Neuronal stem cell (in vitro differentiated cells): ENCODE measurements at regions not wholly inside any gene's neighbourhood (a gene's known extent, or its start where the extent isn't known, plus 50 kb on each side); places are given as distances from the start of the nearest gene placed in this dataset.

Experiments used
- DNase-seq: peaks from one replicate; pipeline ENCODE4 v3.0.0-alpha.2; 2013; ENCODE audit warnings: low spot score
- H2AFZ ChIP-seq: one replicate; pipeline ENCODE4 v1.6.1; 2013; ENCODE audit warnings: mild to moderate bottlenecking, low read length, inconsistent platforms
- H2AK5ac ChIP-seq: 2 replicates; pipeline ENCODE4 v1.6.1; 2013; ENCODE audit warnings: low read depth, mild to moderate bottlenecking, inconsistent platforms, low read length, moderate library complexity, mixed read lengths
- H2BK120ac ChIP-seq: 2 replicates; pipeline ENCODE4 v1.6.1; 2013; ENCODE audit warnings: low read depth, mild to moderate bottlenecking, inconsistent platforms, low read length, moderate library complexity, mixed read lengths
- H2BK12ac ChIP-seq: one replicate; pipeline ENCODE4 v1.6.1; 2013; ENCODE audit warnings: low read length, inconsistent platforms
- H2BK15ac ChIP-seq: 2 replicates; pipeline ENCODE4 v1.6.1; 2013; ENCODE audit warnings: mild to moderate bottlenecking, low read length, inconsistent platforms, mixed read lengths
- H2BK5ac ChIP-seq: one replicate; pipeline ENCODE4 v1.6.1; 2013; ENCODE audit warnings: inconsistent platforms, mild to moderate bottlenecking, low read length, moderate library complexity
- H3K14ac ChIP-seq: one replicate; pipeline ENCODE4 v1.6.1; 2013; ENCODE audit warnings: low read length, inconsistent platforms
- H3K18ac ChIP-seq: 2 replicates; pipeline ENCODE4 v1.6.1; 2013; ENCODE audit warnings: low read length, inconsistent platforms
- H3K23ac ChIP-seq: 2 replicates; pipeline ENCODE4 v1.6.1; 2013; ENCODE audit warnings: low read depth, mild to moderate bottlenecking, mixed read lengths, low read length, inconsistent platforms; ENCODE audit not compliant: poor library complexity
- H3K27ac ChIP-seq: replicated peaks from 3 replicates; pipeline ENCODE4 v1.5.1; 2013; ENCODE audit warnings: low read length, inconsistent platforms
- H3K27me3 ChIP-seq, 3 experiments: 2 replicates each; pipeline ENCODE4 v1.6.1; 2013; ENCODE audit warnings: low read length in 3 of 3, mild to moderate bottlenecking in 2 of 3, inconsistent platforms in 1 of 3, low read depth in 1 of 3, mixed read lengths in 1 of 3, moderate library complexity in 1 of 3; ENCODE audit not compliant: control insufficient read depth in 3 of 3, insufficient read depth in 3 of 3
- H3K36me3 ChIP-seq, 2 donors: replicated peaks in 1 of 2; 2 replicates each; pipeline ENCODE4 v1.6.1; 2013; ENCODE audit warnings: low read length in 2 of 2; ENCODE audit not compliant: control insufficient read depth in 2 of 2, insufficient read depth in 2 of 2
- H3K4ac ChIP-seq: 2 replicates; pipeline ENCODE4 v1.6.1; 2013; ENCODE audit warnings: inconsistent platforms, mild to moderate bottlenecking, low read length, moderate library complexity
- H3K4me1 ChIP-seq, 2 donors: 1 replicate in 1 of 2; 2 replicates in 1 of 2; pipeline ENCODE4 v1.6.1; 2013; ENCODE audit warnings: low read length in 2 of 2, low read depth in 1 of 2; ENCODE audit not compliant: control insufficient read depth in 2 of 2, insufficient read depth in 1 of 2
- H3K4me2 ChIP-seq: one replicate; pipeline ENCODE4 v1.6.1; 2013; ENCODE audit warnings: mild to moderate bottlenecking, low read length, inconsistent platforms; ENCODE audit not compliant: insufficient read depth, poor library complexity, severe bottlenecking
- H3K4me3 ChIP-seq, 2 donors: 2 replicates each; pipeline ENCODE4 v1.5.1; 2013; ENCODE audit warnings: low read length in 2 of 2, mild to moderate bottlenecking in 2 of 2, inconsistent platforms in 1 of 2, moderate library complexity in 1 of 2
- H3K79me1 ChIP-seq: one replicate; pipeline ENCODE4 v1.6.1; 2013; ENCODE audit warnings: low read depth, mild to moderate bottlenecking, inconsistent platforms, low read length, moderate library complexity
- H3K9ac ChIP-seq: one replicate; pipeline ENCODE4 v1.6.1; 2013; ENCODE audit warnings: mild to moderate bottlenecking, low read depth, low read length, inconsistent platforms; ENCODE audit not compliant: poor library complexity
- H3K9me3 ChIP-seq, 2 donors: replicated peaks in 1 of 2; 2 replicates each; pipeline versions ENCODE3 to v1.6.1; 2013; ENCODE audit warnings: low read length in 2 of 2, mild to moderate bottlenecking in 2 of 2, inconsistent platforms in 1 of 2, low read depth in 1 of 2, mixed read lengths in 1 of 2, moderate library complexity in 1 of 2; ENCODE audit not compliant: control insufficient read depth in 2 of 2, insufficient read depth in 1 of 2
- H4K8ac ChIP-seq: one replicate; pipeline ENCODE4 v1.6.1; 2013; ENCODE audit warnings: low read depth, mild to moderate bottlenecking, inconsistent platforms, low read length, moderate library complexity
- H4K91ac ChIP-seq: one replicate; pipeline ENCODE4 v1.6.1; 2013; ENCODE audit warnings: low read length, low read depth, mild to moderate bottlenecking, inconsistent platforms; ENCODE audit not compliant: poor library complexity
- WGBS, 2 donors: extraction: QIAGEN DNeasy Blood & Tissue Kit; methylation state at CpG; one replicate each; pipeline ENCODE4 v1.1.7; 2013; ENCODE audit warnings: missing lambda C conversion rate in 2 of 2, mixed read lengths in 1 of 2; ENCODE audit not compliant: insufficient read length in 2 of 2, insufficient replicate concordance in 1 of 2; ENCODE audit errors: extremely low coverage in 2 of 2; 5-methylcytosine and 5-hydroxymethylcytosine counted together

DNA sequence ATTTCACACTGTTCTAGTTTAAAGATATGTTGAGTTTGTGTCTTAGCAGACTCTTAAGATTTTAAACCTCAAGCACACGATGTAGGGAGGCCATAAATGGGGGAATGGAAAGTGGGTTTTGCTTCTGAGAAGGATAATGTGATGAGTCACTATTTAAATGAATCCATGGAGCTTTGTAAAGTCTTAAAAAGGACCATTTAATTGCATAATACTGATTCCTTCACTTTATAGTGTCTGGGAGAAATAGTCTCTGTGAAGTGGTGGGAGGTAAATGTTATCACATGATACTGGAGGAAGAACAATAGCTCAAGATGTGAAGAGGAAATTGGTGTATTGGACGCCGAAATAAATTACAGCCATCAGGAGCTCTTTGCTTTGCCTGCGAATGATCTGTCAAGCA is 84.0 kb upstream of the MYO3A start:
- Histone ChIP-seq H3K4me2 (no peak overlapping the region), H2BK5ac (no peak overlapping the region), H3K4me3 (no peak overlapping the region), H3K79me1 (no peaks in the 10 kb centered on the region), H3K9me3 (no peaks in the 10 kb centered on the region), H3K4me1 (peaks cover 0 to 3% of the 10 kb centered on the region in 2 donors), H3K36me3 (no peaks in the 10 kb centered on the region), H3K14ac (no peak overlapping the region), H2AFZ (peak overlapping the region; percentile 32), H2AK5ac (no peak overlapping the region), H3K4ac (no peak overlapping the region), H2BK12ac (no peak overlapping the region), H4K91ac (no peak overlapping the region), H3K9ac (no peak overlapping the region), H2BK15ac (no peak overlapping the region), H3K18ac (no peak overlapping the region), H3K27me3 (no peaks in the 10 kb centered on the region), H3K23ac (no peak overlapping the region), H4K8ac (no peak overlapping the region), H3K27ac (no peak overlapping the region), H2BK120ac (no peak overlapping the region)
- no peak for DNase-seq
- WGBS, 2 donors: no CpG with 5 or more reads among the region's 4 CpGs

DNA sequence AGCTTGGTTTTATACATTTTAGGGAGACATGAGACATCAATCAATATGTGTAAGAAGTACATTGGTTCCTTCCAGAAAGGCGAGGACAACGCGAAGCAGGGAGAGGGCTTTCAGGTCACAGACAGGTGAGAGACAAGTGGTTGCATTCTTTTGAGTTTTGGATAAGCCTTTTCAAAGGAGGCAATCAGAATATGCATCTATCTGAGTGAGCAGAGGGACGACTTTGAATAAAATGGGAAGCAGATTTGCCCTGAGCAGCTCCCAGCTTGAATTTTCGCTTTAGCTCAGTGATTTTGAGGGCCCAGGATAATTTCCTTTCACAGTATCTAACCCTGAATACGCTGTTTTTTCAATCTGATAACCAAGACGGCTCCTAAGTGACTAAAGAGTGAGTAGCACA is 82.5 kb upstream of the MYO3A start:
- H2BK120ac ChIP-seq: no peak overlapping the region
- H2BK15ac ChIP-seq: no peak overlapping the region
- H3K14ac ChIP-seq: no peak overlapping the region
- no peak for DNase-seq
- no peaks in the 10 kb centered on the region for H3K79me1 ChIP-seq
- no peaks in the 10 kb centered on the region for H3K27me3 ChIP-seq
- no peak overlapping the region for H2BK5ac ChIP-seq
- H3K27ac ChIP-seq: no peak overlapping the region
- H3K4me2 ChIP-seq: no peak overlapping the region
- no peak overlapping the region for H4K91ac ChIP-seq
- H3K4me1 ChIP-seq: peaks cover 0 to 3% of the 10 kb centered on the region in 2 donors
- H3K18ac ChIP-seq: no peak overlapping the region
- no peak overlapping the region for H2AK5ac ChIP-seq
- H3K4me3 ChIP-seq: no peak overlapping the region
- no peaks in the 10 kb centered on the region for H3K36me3 ChIP-seq
- no peak overlapping the region for H2AFZ ChIP-seq
- H3K9ac ChIP-seq: no peak overlapping the region
- H2BK12ac ChIP-seq: no peak overlapping the region
- no peak overlapping the region for H3K4ac ChIP-seq
- H4K8ac ChIP-seq: no peak overlapping the region
- H3K23ac ChIP-seq: no peak overlapping the region
- no CpG with 5 or more reads among the region's 7 CpGs for WGBS, 2 donors
- H3K9me3 ChIP-seq: no peaks in the 10 kb centered on the region

DNA sequence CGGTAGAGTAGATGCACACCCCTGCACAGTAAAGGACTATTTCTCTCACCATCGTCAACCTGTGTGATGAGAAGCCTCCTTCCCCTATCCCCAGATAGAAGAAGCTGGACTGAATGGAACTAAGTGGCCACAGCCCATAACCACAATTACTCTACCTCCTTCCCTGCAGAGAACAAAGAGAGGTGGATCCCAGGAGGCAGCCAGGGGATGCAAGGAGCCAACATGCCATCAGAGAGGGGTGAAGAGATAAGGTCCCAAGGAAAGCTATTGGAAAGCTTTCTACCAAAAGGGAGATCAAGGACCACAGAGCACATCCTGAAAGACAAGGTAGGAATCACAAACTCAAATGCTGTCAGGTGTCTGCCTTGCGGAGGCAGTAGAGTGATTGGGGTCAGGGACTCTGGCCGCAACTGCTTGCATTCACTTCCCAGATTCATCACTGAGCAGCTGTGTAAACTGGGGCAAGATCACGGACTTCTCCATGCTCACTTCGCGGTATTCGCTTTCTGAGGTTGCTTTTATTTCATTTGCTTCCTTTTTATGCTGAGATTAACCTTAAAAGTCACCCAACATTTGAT is 81.6 kb upstream of the MYO3A start:
- no peak overlapping the region for H3K9ac ChIP-seq
- H4K8ac ChIP-seq: no peak overlapping the region
- H3K27ac ChIP-seq: no peak overlapping the region
- H2BK15ac ChIP-seq: no peak overlapping the region
- no peak overlapping the region for H3K23ac ChIP-seq
- H2AFZ ChIP-seq: no peak overlapping the region
- no peaks in the 10 kb centered on the region for H3K79me1 ChIP-seq
- H4K91ac ChIP-seq: no peak overlapping the region
- no peak overlapping the region for H2BK120ac ChIP-seq
- peaks cover 0 to 3% of the 10 kb centered on the region in 2 donors for H3K4me1 ChIP-seq
- no peak overlapping the region for H2BK5ac ChIP-seq
- no peak overlapping the region for H3K4me3 ChIP-seq
- no peak overlapping the region for H3K14ac ChIP-seq
- no peak overlapping the region for H3K18ac ChIP-seq
- H2AK5ac ChIP-seq: no peak overlapping the region
- no peak overlapping the region for H3K4ac ChIP-seq
- H3K36me3 ChIP-seq: no peaks in the 10 kb centered on the region
- DNase-seq: no peak
- no peaks in the 10 kb centered on the region for H3K27me3 ChIP-seq
- H2BK12ac ChIP-seq: no peak overlapping the region
- H3K4me2 ChIP-seq: no peak overlapping the region
- H3K9me3 ChIP-seq: no peaks in the 10 kb centered on the region
- no CpG with 5 or more reads among the region's 8 CpGs for WGBS, 2 donors

DNA sequence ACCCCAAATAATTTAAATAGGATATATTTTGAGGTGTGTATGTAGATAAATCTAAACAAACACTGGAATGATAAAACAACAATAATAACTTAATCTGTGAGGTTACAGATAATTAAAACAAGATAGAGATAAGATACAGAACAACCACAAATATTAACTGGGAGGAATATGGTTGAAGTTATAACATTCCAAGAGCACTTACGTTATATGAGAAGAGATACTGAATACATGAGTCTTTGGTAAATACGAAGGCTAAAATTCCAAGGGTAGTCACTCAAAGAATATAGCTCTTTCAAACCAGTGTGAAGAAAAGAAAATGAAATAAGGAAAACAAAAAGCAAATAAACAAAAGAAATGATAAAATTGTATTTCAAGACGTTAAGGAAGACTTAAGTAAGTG is 76.0 kb upstream of the MYO3A start:
- Histone ChIP-seq H3K23ac (no peak overlapping the region), H2BK120ac (no peak overlapping the region), H3K27me3 (no peaks in the 10 kb centered on the region), H3K4me3 (no peak overlapping the region), H3K27ac (no peak overlapping the region), H3K4me2 (no peak overlapping the region), H2BK15ac (no peak overlapping the region), H2AK5ac (no peak overlapping the region), H4K91ac (no peak overlapping the region), H2BK5ac (no peak overlapping the region), H2BK12ac (no peak overlapping the region), H3K36me3 (no peaks in the 10 kb centered on the region), H3K4ac (no peak overlapping the region), H4K8ac (no peak overlapping the region), H3K9me3 (peaks cover 0 to 2% of the 10 kb centered on the region in 2 donors), H2AFZ (no peak overlapping the region), H3K9ac (no peak overlapping the region), H3K18ac (no peak overlapping the region), H3K4me1 (peaks cover 0 to 2% of the 10 kb centered on the region in 2 donors), H3K79me1 (no peaks in the 10 kb centered on the region), H3K14ac (no peak overlapping the region)
- DNase-seq: no peak
- WGBS, 2 donors: no CpG with 5 or more reads among the region's 3 CpGs
